DMS153 (cell line): ENCODE measurements at regions not wholly inside any gene's neighbourhood (a gene's known extent, or its start where the extent isn't known, plus 50 kb on each side); places are given as distances from the start of the nearest gene placed in this dataset.
"Not testable (repeated sequence)": the region's sequence is repeated elsewhere in the genome, so short reads cannot be mapped to it uniquely, and the experiment has no call there.

ENCODE experiments used
- DNase-seq: peaks from one replicate; lab custom pipeline; 2025; lab: John Stamatoyannopoulos, UW

- no peak for DNase-seq
These were observed 52.2 kb downstream of the CALML3 start for GRCh38 chr10:5576780-5577624.

DNA sequence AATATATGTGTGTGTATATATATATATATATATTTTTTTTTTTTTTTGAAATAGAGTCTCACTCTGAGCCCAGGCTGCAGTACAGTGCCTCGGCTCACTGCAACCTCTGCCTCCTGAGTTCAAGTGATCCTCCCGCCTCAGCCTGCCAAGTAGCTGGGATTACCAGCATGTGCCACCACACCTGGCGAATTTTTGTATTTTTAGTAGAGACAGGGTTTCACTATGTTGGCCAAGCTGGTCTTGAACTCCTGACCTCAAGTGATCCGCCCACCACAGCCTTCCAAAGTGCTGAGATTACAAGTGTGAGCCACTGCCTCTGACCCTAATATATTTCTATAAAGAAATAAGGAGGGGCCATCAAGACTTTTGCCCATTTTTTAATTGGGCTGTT lies 55.3 kb downstream of the CALML3 start:
- not testable (repeated sequence) for DNase-seq

GRCh38 chr10:5581670-5582566 lies 57.2 kb downstream of the CALML3 start:
- DNase-seq: no peak

- no peak for DNase-seq
These were observed 58.0 kb downstream of the CALML3 start for GRCh38 chr10:5582736-5583135.

DNA sequence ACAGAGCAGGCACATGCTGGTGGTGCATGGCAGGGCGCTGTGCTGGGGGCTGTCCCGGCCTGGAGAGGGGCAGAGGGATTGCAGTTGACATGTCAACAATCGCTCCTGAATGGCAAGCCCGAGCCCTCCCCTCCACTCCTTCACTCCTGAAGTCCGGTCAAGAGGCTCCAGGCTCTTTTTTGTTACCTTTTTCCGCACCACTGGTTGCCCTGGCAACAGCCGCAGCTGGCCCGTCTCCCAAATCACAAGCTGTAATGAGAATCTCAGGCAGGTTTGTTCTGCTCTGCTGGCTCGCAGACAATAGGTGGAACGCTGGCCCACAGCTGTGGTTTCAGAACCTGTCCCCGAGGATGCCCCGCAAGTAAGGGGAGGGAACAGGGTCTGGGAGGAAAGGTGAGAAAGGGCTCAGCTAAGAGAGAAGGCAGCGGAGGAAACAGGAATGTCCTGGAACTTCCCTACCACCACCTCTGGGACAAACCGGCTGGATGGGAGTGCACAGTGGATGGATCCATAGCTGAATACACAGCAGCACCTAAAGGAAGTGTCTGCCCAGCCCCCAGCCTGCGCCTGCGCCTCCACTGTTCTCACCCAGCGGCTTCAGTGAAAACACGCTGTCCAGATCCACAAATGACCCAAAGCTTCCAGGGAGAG lies 58.9 kb downstream of the CALML3 start:
- DNase-seq: peak; percentile 82

DNA sequence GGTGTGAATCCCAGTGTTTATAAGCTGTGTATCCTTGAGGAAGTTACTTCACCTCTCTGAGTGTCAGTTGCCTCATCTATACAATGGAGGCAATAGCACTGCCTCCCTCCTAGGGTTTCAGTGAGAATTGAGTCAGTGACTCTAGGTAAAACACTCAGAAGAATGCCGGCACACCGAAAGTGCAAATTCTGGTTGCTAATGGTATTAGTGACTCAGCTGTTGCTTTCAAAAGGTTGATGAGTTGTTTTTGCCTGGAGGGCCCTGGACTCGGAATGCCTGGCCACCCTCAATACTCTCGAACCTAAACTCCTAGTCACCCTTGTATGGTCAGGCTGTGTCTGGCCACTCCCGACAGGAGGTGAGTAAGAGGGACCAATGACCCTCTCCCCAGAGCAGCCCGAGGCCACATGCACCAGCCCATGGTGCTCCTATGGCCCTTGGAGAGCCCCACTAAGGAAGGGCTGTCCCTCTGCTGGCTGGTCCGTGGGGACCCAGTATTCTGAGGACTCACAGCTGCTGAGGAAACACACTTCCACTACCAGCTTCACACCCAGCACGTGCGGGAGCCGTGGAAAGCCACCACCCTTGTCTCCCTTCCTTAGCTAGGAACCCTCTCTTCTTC lies 60.2 kb downstream of the CALML3 start:
- DNase-seq: no peak

DNA sequence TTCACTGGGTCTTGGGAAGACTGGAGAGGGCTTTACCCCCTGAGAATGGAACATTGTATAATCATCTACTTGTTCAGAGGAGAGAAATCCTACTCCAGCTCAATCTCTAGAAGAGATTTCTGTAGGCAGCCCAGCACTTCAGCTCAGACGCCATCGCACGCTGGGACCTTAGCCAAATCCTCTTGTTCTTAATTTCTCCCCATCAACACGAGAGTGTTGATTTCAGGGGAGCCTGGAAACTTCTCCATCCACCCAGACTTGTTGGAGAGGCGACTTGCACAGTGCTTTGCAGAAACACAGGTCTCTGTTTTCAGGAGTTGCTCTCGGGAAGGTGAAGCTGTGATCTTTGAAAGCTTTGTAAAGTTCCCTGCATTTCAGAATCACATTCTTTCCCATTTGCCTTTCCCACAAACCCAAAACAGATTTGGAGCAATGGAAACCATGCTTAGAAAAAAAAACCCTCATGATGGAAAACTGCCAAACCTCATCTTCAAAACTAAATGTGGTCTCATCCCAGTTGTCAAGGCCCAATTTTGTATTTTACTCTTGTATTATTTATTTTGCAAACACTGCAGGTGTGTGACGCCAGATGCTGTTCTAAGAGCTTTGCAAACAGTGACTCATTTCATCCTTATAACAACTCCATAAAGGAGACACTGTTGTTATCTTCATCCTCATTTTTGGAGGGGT lies 60.9 kb downstream of the CALML3 start:
- no peak for DNase-seq

- no peak for DNase-seq
These were observed 62.7 kb downstream of the CALML3 start for GRCh38 chr10:5587151-5588079.

GRCh38 chr10:5588080-5588453 lies 63.3 kb downstream of the CALML3 start:
- no peak for DNase-seq

- DNase-seq: no peak
These were observed 63.8 kb downstream of the CALML3 start for GRCh38 chr10:5588603-5589002.
